Thyroid gland (tissue), 4 donors: ENCODE measurements at regions not wholly inside any gene's neighbourhood (a gene's known extent, or its start where the extent isn't known, plus 50 kb on each side); places are given as distances from the start of the nearest gene placed in this dataset.

Experiments used
- DNase-seq, 2 donors: peaks; one replicate each; pipeline ENCODE4 v3.0.0-alpha.2; 2019
- H3K27ac ChIP-seq, 3 donors: fragments of 200-600 bp; sonication (generic); 1 replicate in 2 of 3; 2 replicates in 1 of 3; pipeline ENCODE4 v1.5.1; 2016 to 2019; ENCODE audit warnings: mild to moderate bottlenecking in 1 of 3, moderate library complexity in 1 of 3
- H3K27me3 ChIP-seq: fragments of 200-600 bp; sonication (generic); one replicate; pipeline ENCODE4 v1.5.1; 2019
- H3K36me3 ChIP-seq, 2 donors: fragments of 200-600 bp; sonication (generic); one replicate each; pipeline ENCODE4 v1.5.1; 2016 to 2019
- H3K4me1 ChIP-seq, 2 donors: fragments of 200-600 bp; sonication (generic); one replicate each; pipeline ENCODE4 v1.5.1; 2017 to 2019
- H3K4me3 ChIP-seq, 3 donors: fragments of 200-600 bp; sonication (generic); replicated peaks in 1 of 3; 1 replicate in 2 of 3; 2 replicates in 1 of 3; pipeline ENCODE4 v1.5.1; 2016; ENCODE audit warnings: mild to moderate bottlenecking in 1 of 3
- H3K9me3 ChIP-seq: fragments of 200-600 bp; sonication (generic); one replicate; pipeline ENCODE4 v1.5.1; 2017
- CTCF ChIP-seq, 6 experiments: fragments of 200-600 bp in 3 of 6; fragments of 450-650 bp in 3 of 6; sonication (generic) in 3 of 6; IDR thresholded peaks; one replicate each; pipeline ENCODE4 v1.5.1; 2016 to 2019; ENCODE audit warnings: antibody characterized with exemption in 6 of 6, mild to moderate bottlenecking in 2 of 6, inconsistent platforms in 1 of 6, moderate library complexity in 1 of 6
- POLR2A ChIP-seq, 2 donors: fragments of 450-650 bp; IDR thresholded peaks; one replicate each; pipeline ENCODE4 v1.6.1; 2017; ENCODE audit warnings: antibody characterized with exemption in 2 of 2, mild to moderate bottlenecking in 2 of 2, moderate library complexity in 1 of 2
- WGBS, 2 donors: methylation state at CpG; one replicate each; pipeline ENCODE4 v1.1.5; 2017; 5-methylcytosine and 5-hydroxymethylcytosine counted together
- intact Hi-C: fragments of 100-400 bp; cut with DNase I; formaldehyde crosslinking; loops from one replicate; pipeline ENCODE4 v1.15.1; 2023

DNA sequence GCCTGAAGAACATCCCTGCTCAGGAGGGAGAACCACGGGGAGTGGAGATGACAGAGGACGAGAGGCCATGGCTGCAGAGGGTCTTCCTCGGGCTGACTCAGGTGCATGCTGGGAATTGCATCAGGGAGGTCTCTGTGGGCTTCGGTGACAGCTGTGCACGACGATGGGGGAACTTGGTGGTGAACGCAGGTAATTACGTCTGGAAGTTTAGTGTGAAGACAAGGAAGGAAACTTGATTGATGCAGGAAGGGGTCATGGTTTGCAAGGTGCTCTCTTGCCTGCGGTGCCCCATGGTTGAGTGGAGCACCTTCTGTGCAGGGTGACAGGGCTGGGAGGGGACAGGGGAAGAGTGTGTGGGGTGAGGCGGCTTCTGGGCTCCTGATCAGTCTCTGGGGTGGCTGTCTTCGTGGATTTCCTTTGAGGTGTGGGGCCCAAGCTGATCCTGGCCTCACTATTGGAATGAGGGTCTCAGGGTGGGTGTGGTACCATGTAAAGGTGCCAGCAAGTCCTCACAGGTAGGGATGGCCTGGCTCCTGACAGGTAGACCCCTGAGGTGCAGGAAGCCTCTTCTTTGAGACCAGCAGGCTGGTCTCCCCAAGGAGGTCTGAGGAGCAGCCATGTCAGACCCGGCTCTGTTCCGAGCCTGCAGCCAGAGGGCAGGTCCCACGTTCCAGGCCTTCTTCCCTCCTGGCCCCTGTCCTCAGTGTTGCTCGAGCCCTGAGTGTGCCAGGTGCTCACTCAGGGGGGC lies 1020.1 kb downstream of the TBC1D22A start:
- H3K4me3 ChIP-seq = no peak overlapping the region
- DNase-seq = no peak
- no peaks in the 10 kb centered on the region for H3K9me3 ChIP-seq
- intact Hi-C loops = no loop called here
- WGBS, 2 donors = 75 to 81% methylated on average over 14 to 15 of the region's 15 CpGs
- no peak for TF ChIP-seq POLR2A (IDR thresholded peaks at IDR 0.05)
- no peak for TF ChIP-seq CTCF (IDR thresholded peaks at IDR 0.05)
- no peaks in the 10 kb centered on the region for H3K27me3 ChIP-seq
- H3K27ac ChIP-seq = no peak overlapping the region
- no peaks in the 10 kb centered on the region for H3K4me1 ChIP-seq
- no peaks in the 10 kb centered on the region for H3K36me3 ChIP-seq

- no peaks in the 10 kb centered on the region for H3K27me3 ChIP-seq
- H3K36me3 ChIP-seq = no peaks in the 10 kb centered on the region
- TF ChIP-seq CTCF (IDR thresholded peaks at IDR 0.05) = no peak
- TF ChIP-seq POLR2A (IDR thresholded peaks at IDR 0.05) = no peak
Observed at GRCh38 chr22:47781427-47782111, 1019.1 kb downstream of the TBC1D22A start.

DNA sequence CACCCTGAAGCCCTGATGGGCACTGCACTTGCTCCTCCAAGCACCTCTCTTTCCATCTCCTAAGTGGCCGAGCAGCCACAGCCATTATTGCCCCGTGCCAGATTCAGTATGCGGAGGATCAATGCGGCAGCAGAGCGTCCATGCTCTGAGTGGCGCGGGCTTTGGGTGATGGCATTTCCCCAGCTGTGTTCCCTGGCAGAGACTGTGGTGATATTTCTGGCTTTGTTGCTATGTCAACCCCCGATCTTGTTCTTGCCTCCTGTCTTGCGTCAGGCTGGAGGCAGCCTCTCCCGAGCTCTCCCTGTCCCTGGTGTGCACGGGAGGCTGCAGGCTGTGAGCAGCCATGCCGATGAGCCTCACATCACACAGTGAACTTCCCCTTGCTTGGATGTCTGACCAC lies 1018.6 kb downstream of the TBC1D22A start:
- H3K4me3 ChIP-seq = no peak overlapping the region
- H3K27ac ChIP-seq = no peak overlapping the region
- WGBS, 2 donors = 89 to 93% methylated on average over 9 to 12 of the region's 12 CpGs
- no peak for DNase-seq
- H3K27me3 ChIP-seq = no peaks in the 10 kb centered on the region
- H3K4me1 ChIP-seq = no peaks in the 10 kb centered on the region
- H3K36me3 ChIP-seq = no peaks in the 10 kb centered on the region
- no peaks in the 10 kb centered on the region for H3K9me3 ChIP-seq
- intact Hi-C loops = no loop called here
- TF ChIP-seq POLR2A (IDR thresholded peaks at IDR 0.05) = no peak
- no peak for TF ChIP-seq CTCF (IDR thresholded peaks at IDR 0.05)

More at GRCh38 chr22:47781427-47782111, 1019.1 kb downstream of the TBC1D22A start:
- Histone ChIP-seq H3K27ac (no peak overlapping the region), H3K9me3 (no peaks in the 10 kb centered on the region), H3K4me1 (no peaks in the 10 kb centered on the region), H3K4me3 (no peak overlapping the region)
- no peak for DNase-seq
- intact Hi-C loops = no loop called here
- WGBS, 2 donors = 90 to 93% methylated on average over 20 of the region's 20 CpGs

GRCh38 chr22:47780281-47780875 lies 1017.9 kb downstream of the TBC1D22A start:
- 86 to 90% methylated on average over 12 to 14 of the region's 14 CpGs for WGBS, 2 donors
- intact Hi-C loops = no loop called here
- DNase-seq = no peak
- H3K27ac ChIP-seq = no peak overlapping the region
- H3K9me3 ChIP-seq = no peaks in the 10 kb centered on the region
- H3K36me3 ChIP-seq = no peaks in the 10 kb centered on the region
- H3K4me1 ChIP-seq = no peaks in the 10 kb centered on the region
- TF ChIP-seq CTCF (IDR thresholded peaks at IDR 0.05) (no peak), POLR2A (IDR thresholded peaks at IDR 0.05) (no peak)
- H3K27me3 ChIP-seq = no peaks in the 10 kb centered on the region
- H3K4me3 ChIP-seq = no peak overlapping the region

GRCh38 chr22:47779474-47779873 lies 1017.0 kb downstream of the TBC1D22A start:
- no peaks in the 10 kb centered on the region for H3K27me3 ChIP-seq
- no peak overlapping the region for H3K27ac ChIP-seq
- intact Hi-C loops = no loop called here
- 35 to 37% methylated on average over 7 of the region's 7 CpGs for WGBS, 2 donors
- H3K9me3 ChIP-seq = no peaks in the 10 kb centered on the region
- no peaks in the 10 kb centered on the region for H3K4me1 ChIP-seq
- H3K36me3 ChIP-seq = no peaks in the 10 kb centered on the region
- no peak for TF ChIP-seq CTCF (IDR thresholded peaks at IDR 0.05)
- no peak for TF ChIP-seq POLR2A (IDR thresholded peaks at IDR 0.05)
- no peak overlapping the region for H3K4me3 ChIP-seq
- DNase-seq = no peak
